Stomach (tissue), 8 donors: ENCODE measurements at regions not wholly inside any gene's neighbourhood (a gene's known extent, or its start where the extent isn't known, plus 50 kb on each side); places are given as distances from the start of the nearest gene placed in this dataset.
A peak's percentile ranks its signal among the peaks of the same experiment; 100 is the strongest.

Experiments
- DNase-seq, 2 donors: peaks; one replicate each; pipeline versions ENCODE4 v3.0.0 to v3.0.0-alpha.2; 2013 to 2019
- H3K27ac ChIP-seq, 5 donors: fragments of 200-600 bp in 4 of 5; sonication (generic) in 4 of 5; one replicate each; pipeline ENCODE4 v1.5.1; 2013 to 2019; ENCODE audit warnings: mild to moderate bottlenecking in 1 of 5, moderate library complexity in 1 of 5
- H3K27me3 ChIP-seq, 3 donors: fragments of 200-600 bp; sonication (generic); one replicate each; pipeline ENCODE4 v1.5.1; 2017 to 2019; ENCODE audit warnings: mixed run types in 1 of 3
- H3K36me3 ChIP-seq, 4 donors: fragments of 200-600 bp; sonication (generic); 1 replicate in 3 of 4; 2 replicates in 1 of 4; pipeline ENCODE4 v1.5.1; 2016 to 2019
- H3K4me1 ChIP-seq, 4 donors: fragments of 200-600 bp; sonication (generic); one replicate each; pipeline ENCODE4 v1.5.1; 2016 to 2019
- H3K4me3 ChIP-seq, 4 donors: fragments of 200-600 bp; sonication (generic) in 3 of 4; one replicate each; pipeline ENCODE4 v1.5.1; 2016 to 2019; ENCODE audit warnings: mild to moderate bottlenecking in 1 of 4
- H3K9me3 ChIP-seq, 4 donors: fragments of 200-600 bp; sonication (generic); one replicate each; pipeline ENCODE4 v1.5.1; 2016 to 2019
- CTCF ChIP-seq, 7 experiments: fragments of 450-650 bp in 4 of 7; fragments of 200-600 bp in 3 of 7; sonication (generic) in 3 of 7; IDR thresholded peaks; one replicate each; pipeline ENCODE4 v1.5.1; 2016 to 2019; ENCODE audit warnings: antibody characterized with exemption in 7 of 7, control low read depth in 2 of 7, mild to moderate bottlenecking in 1 of 7
- EP300 ChIP-seq: sonication (generic); formaldehyde crosslinking; IDR thresholded peaks from one replicate; pipeline ENCODE4 v1.6.1; 2017; ENCODE audit warnings: antibody characterized with exemption
- POLR2A ChIP-seq, 4 donors: fragments of 450-650 bp; IDR thresholded peaks; one replicate each; pipeline ENCODE4 v1.6.1; 2016; ENCODE audit warnings: antibody characterized with exemption in 4 of 4, control low read depth in 2 of 4, mild to moderate bottlenecking in 1 of 4, moderate library complexity in 1 of 4
- POLR2AphosphoS5 ChIP-seq, 3 donors: sonication (generic); formaldehyde crosslinking; IDR thresholded peaks; one replicate each; pipeline ENCODE4 v1.6.1; 2016; ENCODE audit warnings: antibody characterized with exemption in 3 of 3
- WGBS, 5 donors: extraction: QIAGEN DNeasy Blood & Tissue Kit in 3 of 5; methylation state at CpG; one replicate each; pipeline versions ENCODE4 v1.1.5 to v1.1.7; 2013 to 2018; 5-methylcytosine and 5-hydroxymethylcytosine counted together
- intact Hi-C: fragments of 100-400 bp; cut with DNase I; formaldehyde crosslinking; loops from one replicate; pipeline ENCODE4 v1.15.1; 2023; ENCODE audit warnings: low total_unique reads
- donor health status: healthy with polysubstance abuse.
- donor health status: Bipolar disorder and iron deficiency.
- donor health status: healthy.

GRCh38 chr7:46810986-46811385 is 770.9 kb downstream of the TNS3 start:
- TF ChIP-seq POLR2A (IDR thresholded peaks at IDR 0.05) = no peak
- TF ChIP-seq POLR2AphosphoS5 (IDR thresholded peaks at IDR 0.05) = no peak
- no peak for TF ChIP-seq EP300
- TF ChIP-seq CTCF (IDR thresholded peaks at IDR 0.05) = no peak
- H3K4me1 ChIP-seq = no peaks in the 10 kb centered on the region
- no peaks in the 10 kb centered on the region for H3K9me3 ChIP-seq
- H3K4me3 ChIP-seq = no peak overlapping the region
- no peaks in the 10 kb centered on the region for H3K36me3 ChIP-seq
- WGBS, 5 donors = 68 to 84% (median 78%) methylated on average over 4 of the region's 4 CpGs
- H3K27ac ChIP-seq = no peak overlapping the region
- intact Hi-C loops = no loop called here
- DNase-seq = peak in 1 of 2 donors; percentile 5
- no peaks in the 10 kb centered on the region for H3K27me3 ChIP-seq

GRCh38 chr7:46809886-46810285 is 772.0 kb downstream of the TNS3 start:
- H3K27me3 ChIP-seq = no peaks in the 10 kb centered on the region
- intact Hi-C loops = no loop called here
- no peak for DNase-seq
- H3K27ac ChIP-seq = no peak overlapping the region
- H3K4me3 ChIP-seq = no peak overlapping the region
- H3K36me3 ChIP-seq = no peaks in the 10 kb centered on the region
- H3K4me1 ChIP-seq = no peaks in the 10 kb centered on the region
- TF ChIP-seq POLR2A (IDR thresholded peaks at IDR 0.05) (no peak), POLR2AphosphoS5 (IDR thresholded peaks at IDR 0.05) (no peak), EP300 (no peak), CTCF (IDR thresholded peaks at IDR 0.05) (no peak)
- H3K9me3 ChIP-seq = no peaks in the 10 kb centered on the region
- 81 to 89% (median 85%) methylated on average over 4 of the region's 4 CpGs for WGBS, 5 donors

GRCh38 chr7:46806856-46807255 is 775.1 kb downstream of the TNS3 start:
- Histone ChIP-seq H3K27me3 (no peaks in the 10 kb centered on the region), H3K27ac (no peak overlapping the region), H3K9me3 (no peaks in the 10 kb centered on the region), H3K4me3 (no peak overlapping the region), H3K4me1 (no peaks in the 10 kb centered on the region), H3K36me3 (no peaks in the 10 kb centered on the region)
- TF ChIP-seq EP300 (no peak), POLR2AphosphoS5 (IDR thresholded peaks at IDR 0.05) (no peak), CTCF (IDR thresholded peaks at IDR 0.05) (no peak), POLR2A (IDR thresholded peaks at IDR 0.05) (no peak)
- WGBS, 5 donors = 43 to 81% (median 51%) methylated on average over 3 of the region's 3 CpGs
- DNase-seq = no peak
- intact Hi-C loops = no loop called here

GRCh38 chr7:46802479-46802878 is 779.4 kb downstream of the TNS3 start:
- intact Hi-C loops = no loop called here

More at GRCh38 chr7:46802479-46802878, 779.4 kb downstream of the TNS3 start:
- TF ChIP-seq CTCF (IDR thresholded peaks at IDR 0.05) (no peak), POLR2AphosphoS5 (IDR thresholded peaks at IDR 0.05) (no peak), POLR2A (IDR thresholded peaks at IDR 0.05) (no peak), EP300 (no peak)
- H3K36me3 ChIP-seq = no peaks in the 10 kb centered on the region
- no peaks in the 10 kb centered on the region for H3K4me1 ChIP-seq
- no peak overlapping the region for H3K4me3 ChIP-seq
- H3K27ac ChIP-seq = no peak overlapping the region
- 64 to 91% (median 86%) methylated on average over 2 of the region's 2 CpGs for WGBS, 5 donors
- no peaks in the 10 kb centered on the region for H3K9me3 ChIP-seq
- no peak for DNase-seq
- H3K27me3 ChIP-seq = no peaks in the 10 kb centered on the region
